Activated CD8-positive, alpha-beta T cell treated with anti-CD3 and anti-CD28 coated beads, Interleukin-2, amount 10 ng/mL, durations not matched to agents 7 days and 5 days (primary cell): ENCODE measurements at regions not wholly inside any gene's neighbourhood (a gene's known extent, or its start where the extent isn't known, plus 50 kb on each side); places are given as distances from the start of the nearest gene placed in this dataset.
"Not testable (repeated sequence)": the region's sequence is repeated elsewhere in the genome, so short reads cannot be mapped to it uniquely, and the experiment has no call there.

Experiments
- ATAC-seq: fragments of 150-1000 bp; cut with Tn5 transposase; one replicate; pipeline ENCODE4 v1.10.0; 2021; ENCODE audit warnings: moderate library complexity
- CTCF ChIA-PET: fragments of 350-600 bp; sonication (Branson Sonifier 250); formaldehyde crosslinking; loops from one replicate; lab custom pipeline; 2021; ENCODE audit warnings: antibody characterized with exemption; lab: Charles Lee
- POLR2A ChIA-PET: fragments of 350-600 bp; sonication (Branson Sonifier 250); formaldehyde crosslinking; loops from one replicate; lab custom pipeline; 2021; ENCODE audit warnings: antibody characterized with exemption; lab: Charles Lee
- DNase-seq: peaks from one replicate; pipeline ENCODE4 v3.0.0-alpha.2; 2020
- H3K27ac Mint-ChIP-seq: one replicate; pipeline ENCODE4 v1.8.0; 2021; ENCODE audit warnings: mild to moderate bottlenecking, mixed read lengths
- H3K27me3 Mint-ChIP-seq: one replicate; pipeline ENCODE4 v1.8.0; 2021; ENCODE audit warnings: low read depth, mixed read lengths
- H3K36me3 Mint-ChIP-seq: one replicate; pipeline ENCODE4 v1.8.0; 2021; ENCODE audit warnings: low read depth, mixed read lengths
- H3K4me1 Mint-ChIP-seq: one replicate; pipeline ENCODE4 v1.8.0; 2021; ENCODE audit warnings: low read depth, mixed read lengths
- H3K4me3 Mint-ChIP-seq: one replicate; pipeline ENCODE4 v1.8.0; 2021; ENCODE audit warnings: mild to moderate bottlenecking, mixed read lengths
- H3K9me3 Mint-ChIP-seq: one replicate; pipeline ENCODE4 v1.8.0; 2022; ENCODE audit warnings: mixed read lengths; ENCODE audit not compliant: insufficient read depth

DNA sequence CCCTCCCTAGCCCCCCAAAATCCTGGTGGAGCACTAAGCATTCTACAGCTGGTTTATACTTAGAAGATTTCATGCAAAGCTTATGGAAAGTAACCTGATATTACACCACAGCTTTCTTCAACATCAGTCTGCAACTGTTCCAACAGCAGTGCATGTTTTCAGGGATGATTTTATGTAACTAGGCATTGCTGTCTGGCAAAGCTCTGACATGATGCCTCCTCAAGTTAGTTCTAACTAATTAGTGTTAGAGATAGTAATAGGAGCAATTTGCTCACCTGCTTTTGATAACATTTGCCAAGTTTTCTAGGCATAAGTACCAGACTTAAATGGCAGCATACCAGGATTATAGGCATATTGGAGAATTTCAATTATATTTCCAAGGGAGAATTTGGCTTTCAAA lies 330.3 kb upstream of the SGO1 start:
- peaks cover 4% of the 10 kb centered on the region for H3K9me3 Mint-ChIP-seq
- H3K4me3 Mint-ChIP-seq = no peak overlapping the region
- CTCF ChIA-PET = no interaction called here
- no peaks in the 10 kb centered on the region for H3K36me3 Mint-ChIP-seq
- POLR2A ChIA-PET = no interaction called here
- H3K4me1 Mint-ChIP-seq = no peaks in the 10 kb centered on the region
- ATAC-seq (no peak), DNase-seq (no peak)
- H3K27me3 Mint-ChIP-seq = no peaks in the 10 kb centered on the region
- H3K27ac Mint-ChIP-seq = no peak overlapping the region

DNA sequence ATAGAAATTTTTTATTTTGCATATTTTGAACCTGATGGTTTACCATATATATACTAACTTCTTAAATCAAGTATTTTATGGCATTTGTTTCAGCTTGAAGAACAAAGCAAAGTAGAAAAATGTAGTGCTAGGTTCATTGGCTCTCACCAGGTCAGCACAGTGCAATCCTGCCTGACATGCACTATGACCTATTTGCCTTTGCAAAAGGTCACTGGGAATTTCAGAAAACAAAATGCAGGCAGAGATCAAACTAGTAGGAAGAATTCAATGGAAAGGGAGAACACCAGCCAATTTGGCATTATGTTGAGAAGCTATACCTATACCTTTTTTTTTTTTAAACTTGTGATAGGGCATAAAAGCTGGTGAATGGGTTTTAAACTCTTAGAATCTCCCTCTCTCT lies 329.8 kb upstream of the SGO1 start:
- H3K36me3 Mint-ChIP-seq = no peaks in the 10 kb centered on the region
- no peak overlapping the region for H3K27ac Mint-ChIP-seq
- CTCF ChIA-PET = no interaction called here
- no peaks in the 10 kb centered on the region for H3K4me1 Mint-ChIP-seq
- peaks cover 4% of the 10 kb centered on the region for H3K9me3 Mint-ChIP-seq
- H3K27me3 Mint-ChIP-seq = no peaks in the 10 kb centered on the region
- no peak for DNase-seq
- H3K4me3 Mint-ChIP-seq = no peak overlapping the region
- POLR2A ChIA-PET = no interaction called here
- ATAC-seq = no peak

DNA sequence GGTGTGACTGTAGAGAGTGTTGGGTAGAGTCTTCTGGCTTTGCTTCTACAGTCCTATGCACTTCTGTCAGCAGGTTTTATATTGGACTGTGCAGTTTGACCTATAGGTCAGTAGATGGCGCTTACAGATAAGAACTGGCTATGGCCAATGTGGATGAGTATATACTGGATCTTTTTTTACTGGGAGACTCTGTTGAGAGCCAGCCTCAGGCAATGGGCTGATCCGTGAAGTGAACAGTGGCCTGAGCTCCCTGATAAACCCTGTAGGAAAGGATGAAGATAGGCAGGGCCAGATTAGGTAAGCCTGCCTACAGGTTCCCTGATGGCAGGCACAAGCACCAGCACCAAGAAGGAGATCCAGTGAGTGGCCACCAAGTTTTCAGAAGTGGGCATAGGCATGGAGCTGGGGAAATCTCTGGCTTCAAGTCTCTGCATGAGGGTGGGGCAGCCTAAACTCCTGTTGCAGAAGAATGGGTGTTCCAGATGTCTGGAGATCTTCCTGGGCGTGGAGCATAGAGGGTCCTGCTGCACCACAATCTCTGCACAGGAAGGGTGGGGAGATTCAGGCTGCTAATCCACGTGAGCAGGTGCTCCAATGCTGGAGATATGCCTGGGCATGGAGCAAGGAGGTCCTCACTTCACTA lies 326.0 kb upstream of the SGO1 start:
- DNase-seq (no peak), ATAC-seq (no peak)
- ChIA-PET POLR2A (no interaction called here), CTCF (no interaction called here)
- Mint-ChIP-seq H3K4me3 (no peak overlapping the region), H3K4me1 (no peaks in the 10 kb centered on the region), H3K36me3 (no peaks in the 10 kb centered on the region), H3K27me3 (no peaks in the 10 kb centered on the region), H3K27ac (no peak overlapping the region), H3K9me3 (no peaks in the 10 kb centered on the region)

DNA sequence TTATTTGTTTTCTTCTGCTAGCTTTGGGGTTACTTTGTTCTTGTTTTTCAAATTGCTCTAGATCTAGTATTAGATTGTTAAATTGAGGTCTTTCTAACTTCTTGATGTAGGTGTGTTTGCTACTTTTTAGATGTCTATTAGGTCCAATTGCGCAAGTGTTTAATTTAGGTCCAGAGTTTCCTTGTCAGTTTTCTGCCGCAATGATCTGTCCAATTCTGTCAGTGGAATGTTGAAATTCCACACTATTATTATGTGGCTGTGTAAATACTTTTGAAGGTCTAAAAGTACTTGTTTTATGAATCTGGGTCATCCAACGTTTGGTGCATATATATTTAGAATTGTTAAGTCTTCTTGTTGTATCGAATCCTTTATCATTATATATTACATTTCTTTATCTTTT lies 324.4 kb upstream of the SGO1 start:
- H3K27ac Mint-ChIP-seq = no peak overlapping the region
- CTCF ChIA-PET = no interaction called here
- no peaks in the 10 kb centered on the region for H3K36me3 Mint-ChIP-seq
- H3K4me1 Mint-ChIP-seq = no peaks in the 10 kb centered on the region
- no peak for DNase-seq
- H3K27me3 Mint-ChIP-seq = no peaks in the 10 kb centered on the region
- no peaks in the 10 kb centered on the region for H3K9me3 Mint-ChIP-seq
- POLR2A ChIA-PET = no interaction called here
- no peak for ATAC-seq
- no peak overlapping the region for H3K4me3 Mint-ChIP-seq

DNA sequence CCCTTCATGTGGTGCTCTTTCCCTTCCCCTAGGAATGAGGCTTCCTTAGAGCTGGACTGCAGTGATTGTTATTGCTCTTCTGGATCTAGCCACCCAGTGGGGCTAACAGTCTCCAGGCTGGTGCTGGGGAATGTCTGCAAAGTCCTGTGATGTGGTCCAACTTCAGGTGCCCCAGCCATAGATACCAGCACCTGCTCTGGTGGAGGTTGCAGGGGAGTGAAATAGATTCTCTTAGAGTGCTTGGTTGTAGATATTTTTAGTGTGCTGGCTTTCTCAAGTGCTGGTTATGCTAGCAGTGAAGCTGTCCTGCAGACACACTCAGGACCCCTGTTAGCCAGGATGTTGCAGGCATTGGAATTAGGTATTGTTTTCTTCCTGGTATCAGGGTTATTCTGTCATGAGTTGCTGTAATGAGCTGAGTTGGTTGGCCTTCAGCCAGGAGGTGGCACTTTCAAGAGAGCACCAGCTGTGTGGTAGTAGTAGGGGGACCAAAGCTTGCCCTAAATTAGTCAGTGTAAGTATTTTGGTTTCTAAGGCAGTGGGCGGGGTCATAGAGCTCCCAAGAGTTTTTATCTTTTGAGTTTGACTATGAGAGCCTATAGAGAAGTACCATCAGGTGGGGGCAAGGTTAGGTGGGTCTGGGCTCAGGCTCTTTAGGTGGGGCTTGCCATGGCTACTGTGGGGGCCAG lies 317.5 kb upstream of the SGO1 start:
- Mint-ChIP-seq H3K27me3 (no peaks in the 10 kb centered on the region), H3K36me3 (no peaks in the 10 kb centered on the region), H3K4me3 (no peak overlapping the region), H3K9me3 (no peaks in the 10 kb centered on the region), H3K27ac (no peak overlapping the region), H3K4me1 (no peaks in the 10 kb centered on the region)
- CTCF ChIA-PET = no interaction called here
- DNase-seq = no peak
- no peak for ATAC-seq
- POLR2A ChIA-PET = no interaction called here

DNA sequence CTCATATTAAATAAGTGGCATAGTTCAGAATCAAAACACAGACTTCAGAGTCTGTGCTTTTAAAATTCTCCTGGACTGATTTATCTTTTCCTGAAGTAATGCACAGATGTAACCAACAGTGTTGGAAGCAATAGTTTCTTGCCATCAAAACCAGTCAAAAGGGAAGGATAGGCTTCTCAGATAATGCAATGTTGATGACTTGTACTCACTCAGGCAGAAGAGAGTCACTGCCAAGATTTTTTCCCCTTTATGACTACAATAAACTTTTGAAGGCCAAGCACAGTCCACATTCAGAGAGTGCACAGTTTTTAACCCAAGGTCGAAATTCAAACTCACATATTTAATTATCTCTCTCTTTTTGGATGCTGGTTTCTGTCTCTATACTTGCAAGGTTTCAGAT lies 305.0 kb upstream of the SGO1 start:
- H3K27ac Mint-ChIP-seq = no peak overlapping the region
- no peaks in the 10 kb centered on the region for H3K4me1 Mint-ChIP-seq
- no peak overlapping the region for H3K4me3 Mint-ChIP-seq
- no peaks in the 10 kb centered on the region for H3K36me3 Mint-ChIP-seq
- no peaks in the 10 kb centered on the region for H3K27me3 Mint-ChIP-seq
- DNase-seq = no peak
- CTCF ChIA-PET = no interaction called here
- H3K9me3 Mint-ChIP-seq = no peaks in the 10 kb centered on the region
- POLR2A ChIA-PET = no interaction called here
- no peak for ATAC-seq

DNA sequence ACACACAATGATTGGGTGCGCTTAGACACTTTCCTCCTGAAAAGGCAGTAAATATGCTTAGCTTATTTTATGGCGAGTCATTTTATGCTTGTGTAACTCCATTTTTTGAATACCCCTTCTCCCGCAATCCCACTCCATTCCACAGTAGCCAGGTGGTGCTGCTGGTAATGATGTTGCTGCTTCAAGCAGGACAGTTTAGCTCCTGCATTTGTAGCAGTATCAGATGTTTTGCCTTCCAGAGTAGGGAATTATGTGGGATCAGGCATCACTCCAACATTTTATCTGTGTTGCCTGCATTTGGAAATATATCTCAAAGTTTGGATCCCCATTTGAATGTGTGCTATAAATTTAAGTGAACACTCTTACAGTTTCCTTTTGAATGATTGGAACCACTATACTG lies 302.1 kb upstream of the SGO1 start:
- peaks cover 2% of the 10 kb centered on the region for H3K9me3 Mint-ChIP-seq
- POLR2A ChIA-PET = no interaction called here
- CTCF ChIA-PET = no interaction called here

DNA sequence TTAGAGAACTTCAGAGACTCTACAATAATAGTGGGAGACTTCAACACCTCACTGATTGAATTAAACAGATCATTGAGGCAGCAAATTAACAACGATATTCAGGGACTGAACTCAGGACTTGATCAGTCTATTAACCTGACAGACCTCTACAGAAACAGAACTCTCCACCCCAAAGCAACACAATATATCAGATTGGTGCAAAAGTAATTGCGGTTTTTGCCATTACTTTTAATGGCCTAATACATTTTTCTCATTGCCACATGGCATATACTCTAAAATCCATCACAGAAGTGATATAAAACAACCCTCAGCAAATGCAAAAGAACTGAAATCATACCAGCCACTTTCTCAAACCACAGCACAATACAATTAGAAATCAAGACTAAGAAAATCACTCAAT lies 298.1 kb upstream of the SGO1 start:
- CTCF ChIA-PET = no interaction called here
- POLR2A ChIA-PET = no interaction called here
- Mint-ChIP-seq H3K4me3 (no peak overlapping the region), H3K27ac (no peak overlapping the region), H3K4me1 (no peaks in the 10 kb centered on the region), H3K36me3 (no peaks in the 10 kb centered on the region), H3K27me3 (no peaks in the 10 kb centered on the region), H3K9me3 (peaks cover 5% of the 10 kb centered on the region)
- no peak for ATAC-seq
- DNase-seq = no peak

More for the DNA sequence above, 302.1 kb upstream of the SGO1 start:
- Mint-ChIP-seq H3K4me1 (no peaks in the 10 kb centered on the region), H3K4me3 (no peak overlapping the region), H3K27me3 (no peaks in the 10 kb centered on the region), H3K27ac (no peak overlapping the region), H3K36me3 (no peaks in the 10 kb centered on the region)
- DNase-seq (no peak), ATAC-seq (no peak)

DNA sequence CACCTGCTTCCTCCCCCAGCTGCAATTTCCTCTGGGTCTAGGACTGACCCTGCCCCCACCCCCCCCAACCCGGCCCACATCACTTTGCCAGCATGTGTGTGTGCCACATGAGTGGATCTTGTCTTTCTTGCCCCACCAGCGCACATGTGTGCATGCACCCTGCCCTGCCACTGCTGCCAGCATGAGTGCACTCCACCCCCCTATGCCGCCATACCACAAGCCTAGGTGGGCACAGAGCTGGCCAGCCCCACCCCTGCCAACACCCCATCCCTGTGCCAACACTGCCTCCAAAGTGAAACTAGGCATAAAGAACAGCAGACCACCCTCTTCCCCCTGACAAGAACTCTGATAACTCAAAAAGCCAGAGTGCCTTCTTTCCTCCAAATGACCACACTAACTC lies 296.3 kb upstream of the SGO1 start:
- Mint-ChIP-seq H3K27me3 (no peaks in the 10 kb centered on the region), H3K27ac (no peak overlapping the region), H3K4me3 (no peak overlapping the region), H3K4me1 (no peaks in the 10 kb centered on the region), H3K9me3 (peaks cover 5% of the 10 kb centered on the region), H3K36me3 (no peaks in the 10 kb centered on the region)
- POLR2A ChIA-PET = no interaction called here
- ATAC-seq = no peak
- CTCF ChIA-PET = no interaction called here
- DNase-seq = no peak

DNA sequence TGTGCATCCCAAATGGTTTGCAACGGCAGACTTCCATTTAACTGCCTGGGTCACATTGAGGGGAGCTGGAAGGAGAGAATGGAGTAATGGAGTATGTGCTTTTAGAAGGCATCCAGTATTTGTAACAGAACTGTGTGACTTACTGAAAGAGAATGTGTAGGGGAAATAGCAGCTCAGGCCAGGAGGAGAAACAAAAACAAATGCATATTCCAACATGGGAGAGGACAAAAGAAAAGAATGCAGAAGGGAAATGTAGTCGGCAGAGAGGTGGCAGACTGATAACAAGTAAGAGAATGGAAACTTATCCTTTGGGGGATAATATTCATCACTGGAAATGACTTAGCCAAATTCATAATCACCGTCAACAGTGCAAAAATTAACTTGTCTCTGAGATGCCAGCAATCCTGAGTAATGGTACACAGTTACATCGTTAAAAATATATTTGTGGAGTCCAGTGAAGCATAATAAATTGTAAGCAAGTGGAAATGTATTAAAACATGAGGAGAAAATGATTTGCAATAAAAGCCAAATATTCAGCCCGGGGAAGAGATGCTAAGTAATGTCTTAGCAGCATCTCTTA lies 294.9 kb upstream of the SGO1 start:
- H3K4me3 Mint-ChIP-seq = no peak overlapping the region
- no peak overlapping the region for H3K27ac Mint-ChIP-seq
- no peaks in the 10 kb centered on the region for H3K4me1 Mint-ChIP-seq
- DNase-seq (no peak), ATAC-seq (no peak)
- ChIA-PET POLR2A (no interaction called here), CTCF (no interaction called here)
- H3K27me3 Mint-ChIP-seq = no peaks in the 10 kb centered on the region
- no peaks in the 10 kb centered on the region for H3K36me3 Mint-ChIP-seq
- H3K9me3 Mint-ChIP-seq = peaks cover 5% of the 10 kb centered on the region

DNA sequence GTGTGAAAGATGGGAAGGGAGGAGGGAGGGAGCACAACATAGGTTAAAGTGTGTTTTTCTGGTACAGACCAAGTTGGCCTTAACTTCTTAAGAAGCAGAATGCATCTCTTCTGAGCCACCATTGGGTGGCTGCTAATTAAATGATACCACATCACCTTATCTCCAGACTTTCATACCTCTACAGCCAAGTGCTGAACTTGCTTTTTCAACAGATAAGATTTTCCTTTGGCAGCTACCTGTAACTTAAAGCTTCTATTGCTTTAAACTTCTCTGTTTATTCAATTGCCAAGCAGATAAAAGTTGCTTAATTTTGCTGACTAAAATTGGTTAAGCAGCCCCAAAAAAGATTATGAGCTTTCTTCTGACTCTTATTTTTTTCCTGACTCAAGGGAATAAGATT lies 292.4 kb upstream of the SGO1 start:
- CTCF ChIA-PET = no interaction called here
- no peak for DNase-seq
- Mint-ChIP-seq H3K4me3 (no peak overlapping the region), H3K36me3 (no peaks in the 10 kb centered on the region), H3K27me3 (no peaks in the 10 kb centered on the region), H3K4me1 (no peaks in the 10 kb centered on the region), H3K27ac (no peak overlapping the region), H3K9me3 (peaks cover 5% of the 10 kb centered on the region)
- POLR2A ChIA-PET = no interaction called here
- ATAC-seq = no peak

DNA sequence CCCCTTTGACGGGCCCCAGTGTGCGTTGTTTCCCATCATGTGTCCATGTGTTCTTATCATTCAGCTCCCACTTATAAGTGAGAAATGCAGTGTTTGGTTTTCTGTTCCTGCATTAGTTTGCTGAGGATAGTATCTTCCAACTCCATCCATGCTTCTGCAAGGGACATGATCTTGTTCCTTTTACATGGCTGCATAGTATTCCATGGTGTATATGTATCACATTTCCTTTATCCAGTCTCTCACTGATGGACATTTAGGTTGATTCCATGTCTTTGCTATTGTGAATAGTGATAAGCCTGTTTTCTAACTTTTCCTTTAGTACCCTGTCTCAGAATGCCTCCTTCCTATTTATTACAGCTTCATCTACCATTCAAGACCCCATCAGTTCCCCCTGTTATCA lies 278.2 kb upstream of the SGO1 start:
- H3K27me3 Mint-ChIP-seq, H3K4me3 Mint-ChIP-seq, CTCF ChIA-PET, DNase-seq, POLR2A ChIA-PET, H3K27ac Mint-ChIP-seq, H3K36me3 Mint-ChIP-seq, H3K4me1 Mint-ChIP-seq, ATAC-seq: not testable (repeated sequence)
- H3K9me3 Mint-ChIP-seq = peaks cover 29% of the 10 kb centered on the region
